ENCODE measurements at regions not wholly inside any gene's neighbourhood (a gene's known extent, or its start where the extent isn't known, plus 50 kb on each side); places are given as distances from the start of the nearest gene placed in this dataset.

- TF ChIP-seq POLR2A (IDR thresholded peaks at IDR 0.05) (no peak), CTCF (IDR thresholded peaks at IDR 0.05) (peak; percentile 59 to 88 (median 72))
Observed at GRCh38 chr12:69154585-69155363, 84.6 kb upstream of the CPSF6 start.
